NCI-H187 (cell line): ENCODE measurements at regions not wholly inside any gene's neighbourhood (a gene's known extent, or its start where the extent isn't known, plus 50 kb on each side); places are given as distances from the start of the nearest gene placed in this dataset.
"Not testable (repeated sequence)": the region's sequence is repeated elsewhere in the genome, so short reads cannot be mapped to it uniquely, and the experiment has no call there.

Source experiments
- DNase-seq, 2 experiments: peaks; one replicate each; lab custom pipeline; 2025; lab: John Stamatoyannopoulos, UW

GRCh38 chr6:50961611-50962010 lies 142.9 kb downstream of the TFAP2B start:
- DNase-seq = no peak

- no peak for DNase-seq
Observed at GRCh38 chr6:50962213-50962759, 143.6 kb downstream of the TFAP2B start.

- no peak for DNase-seq
Observed at GRCh38 chr6:50963952-50964351, 145.3 kb downstream of the TFAP2B start.

- DNase-seq = no peak
Observed at GRCh38 chr6:50965495-50965894, 146.8 kb downstream of the TFAP2B start.

GRCh38 chr6:50966532-50966931 lies 147.9 kb downstream of the TFAP2B start:
- DNase-seq = no peak

GRCh38 chr6:50966986-50967385 lies 148.3 kb downstream of the TFAP2B start:
- no peak for DNase-seq

- not testable (repeated sequence) for DNase-seq
Observed at GRCh38 chr6:50968246-50968645, 149.6 kb downstream of the TFAP2B start.

GRCh38 chr6:50970908-50971307 lies 152.2 kb downstream of the TFAP2B start:
- DNase-seq = no peak

- DNase-seq = no peak
Observed at GRCh38 chr6:50973464-50973863, 154.8 kb downstream of the TFAP2B start.

GRCh38 chr6:50974319-50974718 lies 155.6 kb downstream of the TFAP2B start:
- no peak for DNase-seq

GRCh38 chr6:50975216-50975615 lies 156.5 kb downstream of the TFAP2B start:
- no peak for DNase-seq

- DNase-seq = no peak
Observed at GRCh38 chr6:50976907-50977306, 158.2 kb downstream of the TFAP2B start.

GRCh38 chr6:50977796-50978195 lies 159.1 kb downstream of the TFAP2B start:
- DNase-seq = no peak

GRCh38 chr6:50978380-50979170 lies 159.9 kb downstream of the TFAP2B start:
- no peak for DNase-seq

GRCh38 chr6:50979171-50979525 lies 160.5 kb downstream of the TFAP2B start:
- no peak for DNase-seq

GRCh38 chr6:50984135-50984534 lies 165.5 kb downstream of the TFAP2B start:
- no peak for DNase-seq

GRCh38 chr6:50986319-50986718 lies 167.6 kb downstream of the TFAP2B start:
- DNase-seq = no peak

- DNase-seq = no peak
Observed at GRCh38 chr6:50989123-50989522, 170.5 kb downstream of the TFAP2B start.

GRCh38 chr6:50990750-50991446 lies 172.2 kb downstream of the TFAP2B start:
- no peak for DNase-seq

GRCh38 chr6:50992232-50992631 lies 173.6 kb downstream of the TFAP2B start:
- DNase-seq = no peak

GRCh38 chr6:50992704-50993625 lies 174.3 kb downstream of the TFAP2B start:
- DNase-seq = peak in 1 of 2 experiments; percentile 7
